ENCODE measurements at regions not wholly inside any gene's neighbourhood (a gene's known extent, or its start where the extent isn't known, plus 50 kb on each side); places are given as distances from the start of the nearest gene placed in this dataset.

GRCh38 chr7:33766405-33766804 is 138.9 kb upstream of the BMPER start:
- TF ChIP-seq CTCF (IDR thresholded peaks at IDR 0.05) (no peak), EP300 (IDR thresholded peaks at IDR 0.05) (peak in 1 of 4 donors; percentile 46), POLR2A (IDR thresholded peaks at IDR 0.05) (no peak)

Data from upper lobe of left lung (tissue), 4 donors.